ENCODE measurements at regions not wholly inside any gene's neighbourhood (a gene's known extent, or its start where the extent isn't known, plus 50 kb on each side); places are given as distances from the start of the nearest gene placed in this dataset.

DNA sequence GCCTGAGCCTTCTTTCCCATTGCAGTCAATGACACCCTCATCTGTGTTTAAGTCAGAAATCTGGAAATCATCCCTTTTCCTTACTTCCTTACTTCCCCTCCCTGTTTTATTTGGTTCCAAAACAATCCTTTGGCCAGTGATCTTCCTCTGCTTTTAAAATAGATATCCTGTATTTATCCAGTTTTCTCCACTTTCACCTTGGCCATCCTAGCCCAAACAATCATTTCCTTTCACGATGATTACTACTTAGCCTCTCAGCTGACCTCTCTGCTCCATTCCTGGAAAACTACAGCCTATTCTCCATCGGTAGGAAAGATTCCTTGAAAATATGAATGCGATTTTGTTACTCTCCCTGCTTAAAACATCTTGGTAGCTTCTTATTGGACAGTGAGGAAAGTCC is 565.4 kb downstream of the TLR4 start:
- no peak for DNase-seq (ENCODE audit: low read depth)
- TF ChIP-seq, protein P1, sequence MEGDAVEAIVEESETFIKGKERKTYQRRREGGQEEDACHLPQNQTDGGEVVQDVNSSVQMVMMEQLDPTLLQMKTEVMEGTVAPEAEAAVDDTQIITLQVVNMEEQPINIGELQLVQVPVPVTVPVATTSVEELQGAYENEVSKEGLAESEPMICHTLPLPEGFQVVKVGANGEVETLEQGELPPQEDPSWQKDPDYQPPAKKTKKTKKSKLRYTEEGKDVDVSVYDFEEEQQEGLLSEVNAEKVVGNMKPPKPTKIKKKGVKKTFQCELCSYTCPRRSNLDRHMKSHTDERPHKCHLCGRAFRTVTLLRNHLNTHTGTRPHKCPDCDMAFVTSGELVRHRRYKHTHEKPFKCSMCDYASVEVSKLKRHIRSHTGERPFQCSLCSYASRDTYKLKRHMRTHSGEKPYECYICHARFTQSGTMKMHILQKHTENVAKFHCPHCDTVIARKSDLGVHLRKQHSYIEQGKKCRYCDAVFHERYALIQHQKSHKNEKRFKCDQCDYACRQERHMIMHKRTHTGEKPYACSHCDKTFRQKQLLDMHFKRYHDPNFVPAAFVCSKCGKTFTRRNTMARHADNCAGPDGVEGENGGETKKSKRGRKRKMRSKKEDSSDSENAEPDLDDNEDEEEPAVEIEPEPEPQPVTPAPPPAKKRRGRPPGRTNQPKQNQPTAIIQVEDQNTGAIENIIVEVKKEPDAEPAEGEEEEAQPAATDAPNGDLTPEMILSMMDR (IDR thresholded peaks at IDR 0.05; ENCODE audit: low read depth, low read length, missing control alignments) = no peak
- in situ Hi-C loops (cut with HindIII; ENCODE audit: low sequenced_read_pairs) = no loop called here
- H3K4me3 ChIP-seq (ENCODE audit: low read depth, low read length) = no peak overlapping the region

GRCh38 chr9:118271331-118271730 is 567.1 kb downstream of the TLR4 start:
- in situ Hi-C loops (cut with HindIII; ENCODE audit: low sequenced_read_pairs) = no loop called here
- H3K4me3 ChIP-seq (ENCODE audit: low read depth, low read length) = no peak overlapping the region
- DNase-seq (ENCODE audit: low read depth) = no peak
- TF ChIP-seq, protein P1 (IDR thresholded peaks at IDR 0.05; ENCODE audit: low read depth, low read length, missing control alignments) = no peak

DNA sequence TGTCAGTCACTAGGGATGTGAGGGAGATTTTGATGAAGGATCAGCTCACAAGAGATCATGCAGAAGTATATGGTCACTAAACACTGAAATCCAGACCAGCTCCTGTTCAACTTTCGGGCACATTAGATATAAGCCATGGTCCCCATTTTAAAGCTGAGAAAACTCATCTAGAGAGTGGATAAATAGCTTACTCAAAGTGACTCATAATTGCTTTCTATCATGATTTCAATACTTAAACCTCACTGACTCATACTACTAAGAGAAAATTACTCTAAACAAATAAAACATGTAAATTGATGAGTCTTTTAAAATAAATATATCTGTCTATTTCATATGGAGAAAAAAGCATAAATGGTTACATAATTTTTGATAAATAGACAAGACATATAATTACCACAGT is 567.7 kb downstream of the TLR4 start:
- DNase-seq (ENCODE audit: low read depth) = no peak
- no peak overlapping the region for H3K4me3 ChIP-seq (ENCODE audit: low read depth, low read length)
- TF ChIP-seq, protein P1 (IDR thresholded peaks at IDR 0.05; ENCODE audit: low read depth, low read length, missing control alignments) = no peak
- in situ Hi-C loops (cut with HindIII; ENCODE audit: low sequenced_read_pairs) = no loop called here

- H3K4me3 ChIP-seq (ENCODE audit: low read depth, low read length) = no peak overlapping the region
- TF ChIP-seq, protein P1 (IDR thresholded peaks at IDR 0.05; ENCODE audit: low read depth, low read length, missing control alignments) = no peak
- no peak for DNase-seq (ENCODE audit: low read depth)
- in situ Hi-C loops (cut with HindIII; ENCODE audit: low sequenced_read_pairs) = no loop called here
These were observed 568.8 kb downstream of the TLR4 start for GRCh38 chr9:118273048-118273447.

DNA sequence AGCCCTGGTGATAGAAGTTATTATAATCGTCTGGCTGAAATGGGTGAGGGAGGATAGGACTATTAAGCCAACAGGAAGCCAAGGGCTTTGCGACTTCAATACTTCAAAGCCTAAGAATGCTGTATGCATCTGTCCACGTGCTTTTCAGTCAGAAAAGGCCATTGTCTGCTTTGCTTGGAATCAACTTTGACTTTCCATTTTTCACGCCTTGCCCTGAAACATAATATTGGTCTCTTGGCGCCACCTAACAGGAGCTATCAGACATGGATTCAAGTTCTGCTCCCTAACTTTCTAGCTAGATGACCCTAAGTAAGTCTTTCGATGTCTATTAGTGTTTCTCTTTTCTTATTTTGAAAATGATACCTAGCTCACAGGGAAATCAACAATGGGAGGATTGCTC is 572.6 kb downstream of the TLR4 start:
- TF ChIP-seq, protein P1 (IDR thresholded peaks at IDR 0.05; ENCODE audit: low read depth, low read length, missing control alignments) = no peak
- no peak for DNase-seq (ENCODE audit: low read depth)
- no peak overlapping the region for H3K4me3 ChIP-seq (ENCODE audit: low read depth, low read length)
- in situ Hi-C loops (cut with HindIII; ENCODE audit: low sequenced_read_pairs) = no loop called here

GRCh38 chr9:118281772-118282171 is 577.6 kb downstream of the TLR4 start:
- in situ Hi-C loops (cut with HindIII; ENCODE audit: low sequenced_read_pairs) = no loop called here
- no peak for DNase-seq (ENCODE audit: low read depth)
- TF ChIP-seq, protein P1 (IDR thresholded peaks at IDR 0.05; ENCODE audit: low read depth, low read length, missing control alignments) = no peak
- H3K4me3 ChIP-seq (ENCODE audit: low read depth, low read length) = no peak overlapping the region

DNA sequence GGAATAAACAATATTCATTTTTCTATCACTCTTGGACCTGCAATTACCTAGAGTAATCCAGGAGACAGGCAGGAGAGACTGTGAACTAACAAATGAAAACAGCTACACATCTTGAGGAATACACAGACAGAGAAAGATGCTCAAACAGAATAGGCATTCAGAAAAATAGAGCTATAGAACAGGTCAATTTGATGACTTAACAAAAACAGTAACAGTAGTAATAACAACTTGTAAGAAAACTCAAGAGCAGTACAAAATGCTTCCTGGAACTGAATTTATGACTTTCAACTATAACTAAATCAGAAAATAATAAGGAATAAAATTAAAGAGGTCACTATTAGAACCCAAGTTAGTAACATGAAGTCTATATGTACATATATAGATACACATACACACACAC is 579.3 kb downstream of the TLR4 start:
- no peak for DNase-seq (ENCODE audit: low read depth)
- TF ChIP-seq, protein P1 (IDR thresholded peaks at IDR 0.05; ENCODE audit: low read depth, low read length, missing control alignments) = no peak
- no peak overlapping the region for H3K4me3 ChIP-seq (ENCODE audit: low read depth, low read length)
- in situ Hi-C loops (cut with HindIII; ENCODE audit: low sequenced_read_pairs) = no loop called here
